SK-N-SH (cell line): ENCODE measurements at regions not wholly inside any gene's neighbourhood (a gene's known extent, or its start where the extent isn't known, plus 50 kb on each side); places are given as distances from the start of the nearest gene placed in this dataset.
"Not testable (repeated sequence)": the region's sequence is repeated elsewhere in the genome, so short reads cannot be mapped to it uniquely, and the experiment has no call there.

ENCODE experiments used
- CTCF ChIA-PET: fragments of 300-600, 350-600 bp; formaldehyde crosslinking; extraction: SDS; loops from one replicate; lab custom pipeline; 2021; lab: Yijun Ruan, JAX
- POLR2A ChIA-PET: fragments of 350-600 bp; sonication (Branson Sonifier 250); formaldehyde crosslinking; extraction: SDS; loops from one replicate; lab custom pipeline; 2020; ENCODE audit warnings: antibody characterized with exemption, inconsistent platforms; lab: Yijun Ruan, JAX
- DNase-seq: peaks from one replicate; pipeline ENCODE4 v3.0.0; 2012
- H2AFZ ChIP-seq: fragments of 200-600 bp; sonication (generic); 2 replicates; pipeline ENCODE4 v1.8.1; 2016; ENCODE audit warnings: antibody characterized with exemption, mild to moderate bottlenecking, low read depth
- H3F3A ChIP-seq: fragments of 200-600 bp; sonication (generic); replicated peaks from 2 replicates; pipeline ENCODE3; 2016; ENCODE audit warnings: antibody characterized with exemption, mild to moderate bottlenecking; ENCODE audit not compliant: insufficient read depth
- H3K27ac ChIP-seq, 2 experiments: fragments of 200-500 bp in 1 of 2; fragments of 200-600 bp in 1 of 2; sonication (Bioruptor generic) in 1 of 2; sonication (generic), shearing (Covaris generic) in 1 of 2; 2 replicates each; pipeline versions ENCODE4 v1.5.1 to v1.6.1; 2014 to 2016; ENCODE audit warnings: low read depth in 2 of 2, inconsistent platforms in 1 of 2, low read length in 1 of 2, mild to moderate bottlenecking in 1 of 2, mixed read lengths in 1 of 2
- H3K27me3 ChIP-seq: fragments of 200-600 bp; sonication (generic), shearing (Covaris generic); 2 replicates; pipeline ENCODE4 v1.6.1; 2016; ENCODE audit warnings: mixed run types; ENCODE audit not compliant: insufficient read depth
- H3K36me3 ChIP-seq, 2 experiments: fragments of 200-500 bp in 1 of 2; fragments of 200-600 bp in 1 of 2; sonication (Bioruptor generic) in 1 of 2; sonication (generic) in 1 of 2; replicated peaks in 1 of 2; 2 replicates each; pipeline versions ENCODE3 to v1.5.1; 2014 to 2016; ENCODE audit warnings: low read length in 1 of 2, mild to moderate bottlenecking in 1 of 2; ENCODE audit not compliant: insufficient read depth in 2 of 2, control insufficient read depth in 1 of 2
- H3K4me1 ChIP-seq, 2 experiments: fragments of 200-500 bp in 1 of 2; fragments of 200-600 bp in 1 of 2; sonication (Bioruptor generic) in 1 of 2; sonication (generic), shearing (Covaris generic) in 1 of 2; 2 replicates each; pipeline versions ENCODE4 v1.5.1 to v1.6.1; 2014 to 2016; ENCODE audit warnings: low read depth in 1 of 2, low read length in 1 of 2, mixed run types in 1 of 2; ENCODE audit not compliant: insufficient read depth in 2 of 2, control insufficient read depth in 1 of 2
- H3K4me2 ChIP-seq: fragments of 200-600 bp; sonication (generic), shearing (Covaris generic); 2 replicates; pipeline ENCODE4 v1.6.1; 2017; ENCODE audit warnings: mixed run types
- H3K4me3 ChIP-seq, 2 experiments: fragments of 200-500 bp in 1 of 2; fragments of 200-600 bp in 1 of 2; sonication (Bioruptor generic) in 1 of 2; sonication (generic), shearing (Covaris generic) in 1 of 2; 2 replicates each; pipeline versions ENCODE4 v1.5.1 to v1.8.1; 2014 to 2016; ENCODE audit warnings: low read depth in 2 of 2, inconsistent platforms in 1 of 2, low read length in 1 of 2, mild to moderate bottlenecking in 1 of 2, mixed read lengths in 1 of 2, moderate library complexity in 1 of 2
- H3K79me2 ChIP-seq: fragments of 200-600 bp; sonication (generic); 2 replicates; pipeline ENCODE4 v1.8.1; 2017; ENCODE audit warnings: mild to moderate bottlenecking; ENCODE audit not compliant: insufficient read depth
- H3K9ac ChIP-seq: fragments of 200-600 bp; sonication (generic); 2 replicates; pipeline ENCODE4 v1.6.1; 2017; ENCODE audit warnings: mixed run types
- H3K9me2 ChIP-seq: fragments of 200-600 bp; sonication (generic); 2 replicates; pipeline ENCODE4 v1.6.1; 2017; ENCODE audit warnings: mixed run types
- H3K9me3 ChIP-seq: fragments of 200-600 bp; sonication (generic); 2 replicates; pipeline ENCODE4 v1.6.1; 2017; ENCODE audit warnings: mixed run types, mild to moderate bottlenecking, moderate library complexity
- H4K20me1 ChIP-seq: fragments of 200-600 bp; sonication (generic); 2 replicates; pipeline ENCODE4 v1.6.1; 2017; ENCODE audit warnings: mild to moderate bottlenecking, mixed run types; ENCODE audit not compliant: insufficient read depth
- FOSL2 ChIP-seq: IDR thresholded peaks from 2 replicates; pipeline ENCODE4 v1.4.0; 2012; ENCODE audit warnings: low read depth, mild to moderate bottlenecking, moderate library complexity, borderline replicate concordance
- JUND ChIP-seq: IDR thresholded peaks from 2 replicates; pipeline ENCODE4 v1.4.0; 2012
- MXI1 ChIP-seq: IDR thresholded peaks from 2 replicates; pipeline ENCODE4 v1.6.1; 2012; ENCODE audit warnings: mild to moderate bottlenecking, low read depth, low read length, improper control_type of control experiment
- NFIC ChIP-seq: IDR thresholded peaks from 2 replicates; pipeline ENCODE4 v1.4.0; 2012; ENCODE audit warnings: borderline replicate concordance
- RAD21 ChIP-seq: IDR thresholded peaks from 2 replicates; pipeline ENCODE4 v1.6.1; 2012; ENCODE audit warnings: mild to moderate bottlenecking, low read length
- RCOR1 ChIP-seq: fragments of 150-350 bp; IDR thresholded peaks from 2 replicates; pipeline ENCODE4 v1.6.1; 2017; ENCODE audit warnings: antibody characterized with exemption, low read length
- RFX5 ChIP-seq: IDR thresholded peaks from 2 replicates; pipeline ENCODE4 v1.6.1; 2012; ENCODE audit warnings: mild to moderate bottlenecking, improper control_type of control experiment, low read length
- SMC3 ChIP-seq: IDR thresholded peaks from 2 replicates; pipeline ENCODE4 v1.6.1; 2012; ENCODE audit warnings: low read depth, low read length, improper control_type of control experiment
- TCF12 ChIP-seq: IDR thresholded peaks from 2 replicates; pipeline ENCODE4 v1.4.0; 2012
- TEAD4 ChIP-seq: IDR thresholded peaks from 2 replicates; pipeline ENCODE4 v1.4.0; 2012; ENCODE audit warnings: mild to moderate bottlenecking, borderline replicate concordance; ENCODE audit not compliant: insufficient read depth
- WGBS: methylation state at CpG from one replicate; pipeline ENCODE4 v1.1.6; 2017; ENCODE audit warnings: low lambda C conversion rate; 5-methylcytosine and 5-hydroxymethylcytosine counted together
- TF ChIP-seq, protein P1 (sequence below): fragments of 200-600 bp; sonication (generic); IDR thresholded peaks from 2 replicates; pipeline ENCODE4 v1.6.1; 2017; ENCODE audit warnings: antibody characterized with exemption, mild to moderate bottlenecking, moderate library complexity
- TF ChIP-seq, protein P2 (sequence below): IDR thresholded peaks from 2 replicates; pipeline ENCODE4; 2012
- TF ChIP-seq, protein P3 (sequence below): IDR thresholded peaks from 2 replicates; pipeline ENCODE4 v1.4.0; 2012; ENCODE audit warnings: low read depth, borderline replicate concordance

DNA sequence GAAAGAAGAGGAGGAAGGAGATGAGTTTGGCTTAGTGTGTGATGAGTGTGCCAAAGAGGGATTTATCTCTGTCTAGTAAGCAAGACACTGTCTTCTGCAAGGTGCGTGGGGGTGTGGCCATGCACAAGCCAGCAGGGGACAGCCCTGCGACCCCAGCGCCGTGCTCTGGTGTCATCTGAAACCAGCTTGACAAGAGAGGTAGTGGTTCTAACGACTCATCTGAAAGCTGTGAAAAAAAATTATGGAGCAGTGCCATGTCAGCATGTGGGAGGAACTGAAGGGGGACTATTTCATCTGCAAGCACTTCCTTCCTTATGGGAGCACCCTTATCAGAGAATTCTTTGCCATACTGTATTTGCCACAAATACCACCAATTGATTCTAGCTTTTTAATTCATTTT is 398.6 kb downstream of the PSAT1 start (continued):
- TF ChIP-seq, protein P1, sequence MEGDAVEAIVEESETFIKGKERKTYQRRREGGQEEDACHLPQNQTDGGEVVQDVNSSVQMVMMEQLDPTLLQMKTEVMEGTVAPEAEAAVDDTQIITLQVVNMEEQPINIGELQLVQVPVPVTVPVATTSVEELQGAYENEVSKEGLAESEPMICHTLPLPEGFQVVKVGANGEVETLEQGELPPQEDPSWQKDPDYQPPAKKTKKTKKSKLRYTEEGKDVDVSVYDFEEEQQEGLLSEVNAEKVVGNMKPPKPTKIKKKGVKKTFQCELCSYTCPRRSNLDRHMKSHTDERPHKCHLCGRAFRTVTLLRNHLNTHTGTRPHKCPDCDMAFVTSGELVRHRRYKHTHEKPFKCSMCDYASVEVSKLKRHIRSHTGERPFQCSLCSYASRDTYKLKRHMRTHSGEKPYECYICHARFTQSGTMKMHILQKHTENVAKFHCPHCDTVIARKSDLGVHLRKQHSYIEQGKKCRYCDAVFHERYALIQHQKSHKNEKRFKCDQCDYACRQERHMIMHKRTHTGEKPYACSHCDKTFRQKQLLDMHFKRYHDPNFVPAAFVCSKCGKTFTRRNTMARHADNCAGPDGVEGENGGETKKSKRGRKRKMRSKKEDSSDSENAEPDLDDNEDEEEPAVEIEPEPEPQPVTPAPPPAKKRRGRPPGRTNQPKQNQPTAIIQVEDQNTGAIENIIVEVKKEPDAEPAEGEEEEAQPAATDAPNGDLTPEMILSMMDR = no peak

DNA sequence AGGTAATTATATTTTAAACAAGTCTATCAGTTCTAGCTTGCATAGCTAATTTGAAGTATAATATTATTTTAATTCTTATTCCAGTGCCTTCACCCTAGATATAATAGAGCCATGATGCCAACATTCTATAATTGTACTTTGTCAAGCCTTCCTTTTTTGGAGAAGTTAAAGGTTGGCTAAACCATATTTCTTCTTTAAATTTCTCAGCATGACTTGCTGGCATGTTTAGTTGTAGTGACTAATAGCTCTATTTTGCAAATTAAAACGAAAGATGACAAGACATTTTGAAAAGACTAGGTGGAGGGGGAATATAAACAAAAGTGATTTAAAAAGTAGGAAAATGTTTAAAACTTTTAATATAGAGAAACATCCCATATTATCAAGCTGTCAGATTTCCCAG is 400.7 kb downstream of the PSAT1 start:
- Histone ChIP-seq H3K9me3 (no peaks in the 10 kb centered on the region), H3F3A (peaks cover 9% of the 10 kb centered on the region), H3K27me3 (no peaks in the 10 kb centered on the region), H3K4me1 (peaks cover 0 to 11% of the 10 kb centered on the region in 2 experiments; a peak in 1 of 4 replicates), H2AFZ (peak overlapping the region; percentile 67; the same call in 1 of the 2 replicates), H3K9ac (no peak overlapping the region), H3K4me2 (no peak overlapping the region), H4K20me1 (no peaks in the 10 kb centered on the region), H3K4me3 (no peak overlapping the region), H3K9me2 (no peaks in the 10 kb centered on the region), H3K79me2 (no peaks in the 10 kb centered on the region), H3K36me3 (no peaks in the 10 kb centered on the region), H3K27ac (peak overlapping the region in 1 of 2 experiments; percentile 49; a peak in 2 of 4 replicates)
- no peak for DNase-seq
- WGBS = 5% methylated on average over 1 of the region's 1 CpG
- ChIA-PET POLR2A (no interaction called here), CTCF (interaction anchor here (1.0 to 1.3 kb wide), 2 partner anchors 12 to 21 kb away, joined by 3 to 6 read pairs; no protein-coding TSS in a partner anchor)
- no peak for TF ChIP-seq RCOR1
- no peak for TF ChIP-seq RFX5
- TF ChIP-seq FOSL2 = peak; percentile 12; the same call in 1 of the 2 replicates
- TF ChIP-seq TCF12 = 0 out of 2 replicates have a peak, but pooled peaks have one; percentile 23
- TF ChIP-seq JUND = peak; percentile 30; the same call in 1 of the 2 replicates
- TF ChIP-seq, protein P2, sequence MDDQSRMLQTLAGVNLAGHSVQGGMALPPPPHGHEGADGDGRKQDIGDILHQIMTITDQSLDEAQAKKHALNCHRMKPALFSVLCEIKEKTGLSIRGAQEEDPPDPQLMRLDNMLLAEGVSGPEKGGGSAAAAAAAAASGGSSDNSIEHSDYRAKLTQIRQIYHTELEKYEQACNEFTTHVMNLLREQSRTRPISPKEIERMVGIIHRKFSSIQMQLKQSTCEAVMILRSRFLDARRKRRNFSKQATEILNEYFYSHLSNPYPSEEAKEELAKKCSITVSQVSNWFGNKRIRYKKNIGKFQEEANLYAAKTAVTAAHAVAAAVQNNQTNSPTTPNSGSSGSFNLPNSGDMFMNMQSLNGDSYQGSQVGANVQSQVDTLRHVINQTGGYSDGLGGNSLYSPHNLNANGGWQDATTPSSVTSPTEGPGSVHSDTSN = peak; percentile 52; the same call in 1 of the 2 replicates
- TF ChIP-seq NFIC = peak; percentile 21; the same call in 1 of the 2 replicates

DNA sequence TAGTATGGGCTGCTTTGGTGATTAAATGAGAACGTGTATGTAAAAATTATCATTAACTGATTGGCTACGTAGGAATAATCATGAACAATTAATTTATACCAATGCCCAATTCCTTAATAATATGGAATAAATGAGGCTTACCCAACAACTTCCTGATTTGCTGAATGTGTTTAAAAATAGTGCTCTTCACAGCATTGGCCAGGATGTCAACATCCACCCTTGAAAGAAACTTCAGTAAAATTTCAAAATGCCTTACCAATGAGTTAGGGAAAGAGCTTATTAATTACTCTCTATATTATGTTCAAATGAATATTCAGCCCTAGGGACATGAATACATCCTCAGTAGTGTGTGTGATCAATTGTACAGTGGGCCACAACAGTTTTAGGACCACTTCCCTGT is 401.4 kb downstream of the PSAT1 start:
- Histone ChIP-seq H3K4me1 (peaks cover 0 to 6% of the 10 kb centered on the region in 2 experiments; a peak in 1 of 4 replicates), H3K79me2 (no peaks in the 10 kb centered on the region), H3K9me3 (no peaks in the 10 kb centered on the region), H3K4me2 (no peak overlapping the region), H4K20me1 (no peaks in the 10 kb centered on the region), H3K9me2 (no peaks in the 10 kb centered on the region), H3F3A (peaks cover 9% of the 10 kb centered on the region), H3K4me3 (no peak overlapping the region), H3K36me3 (no peaks in the 10 kb centered on the region), H3K27me3 (no peaks in the 10 kb centered on the region), H2AFZ (peak overlapping the region; percentile 26; the same call in 1 of the 2 replicates), H3K9ac (no peak overlapping the region), H3K27ac (peak overlapping the region in 1 of 2 experiments; percentile 49; a peak in 2 of 4 replicates)
- POLR2A ChIA-PET = no interaction called here
- CTCF ChIA-PET = interaction anchor here (1.0 to 1.3 kb wide), 2 partner anchors 13 to 20 kb away, joined by 3 to 6 read pairs; no protein-coding TSS in a partner anchor
- no peak for TF ChIP-seq RAD21
- TF ChIP-seq, protein P3, sequence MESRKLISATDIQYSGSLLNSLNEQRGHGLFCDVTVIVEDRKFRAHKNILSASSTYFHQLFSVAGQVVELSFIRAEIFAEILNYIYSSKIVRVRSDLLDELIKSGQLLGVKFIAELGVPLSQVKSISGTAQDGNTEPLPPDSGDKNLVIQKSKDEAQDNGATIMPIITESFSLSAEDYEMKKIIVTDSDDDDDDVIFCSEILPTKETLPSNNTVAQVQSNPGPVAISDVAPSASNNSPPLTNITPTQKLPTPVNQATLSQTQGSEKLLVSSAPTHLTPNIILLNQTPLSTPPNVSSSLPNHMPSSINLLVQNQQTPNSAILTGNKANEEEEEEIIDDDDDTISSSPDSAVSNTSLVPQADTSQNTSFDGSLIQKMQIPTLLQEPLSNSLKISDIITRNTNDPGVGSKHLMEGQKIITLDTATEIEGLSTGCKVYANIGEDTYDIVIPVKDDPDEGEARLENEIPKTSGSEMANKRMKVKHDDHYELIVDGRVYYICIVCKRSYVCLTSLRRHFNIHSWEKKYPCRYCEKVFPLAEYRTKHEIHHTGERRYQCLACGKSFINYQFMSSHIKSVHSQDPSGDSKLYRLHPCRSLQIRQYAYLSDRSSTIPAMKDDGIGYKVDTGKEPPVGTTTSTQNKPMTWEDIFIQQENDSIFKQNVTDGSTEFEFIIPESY = no peak
- no peak for TF ChIP-seq SMC3
- TF ChIP-seq MXI1 = no peak
- no peak for TF ChIP-seq TEAD4
- no peak for DNase-seq
- WGBS = 91% methylated on average over 2 of the region's 2 CpGs

DNA sequence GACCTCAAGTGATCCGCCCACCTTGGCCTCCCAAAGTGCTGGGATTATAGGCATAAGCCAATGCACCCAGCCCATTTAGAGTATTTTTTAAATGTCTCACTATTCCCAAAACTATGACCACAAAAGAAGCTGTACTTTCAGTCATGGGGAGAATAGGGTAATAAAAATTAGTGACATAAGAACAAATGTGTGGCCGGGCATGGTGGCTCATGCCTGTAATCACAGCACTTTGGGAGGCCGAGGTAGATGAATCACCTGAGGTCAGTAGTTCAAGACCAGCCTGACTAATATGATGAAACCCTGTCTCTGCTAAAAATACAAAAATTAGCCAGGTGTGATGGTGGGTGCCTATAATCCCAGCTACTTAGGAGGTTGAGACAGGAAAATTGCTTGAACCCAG is 402.3 kb downstream of the PSAT1 start:
- H3F3A ChIP-seq, H3K4me1 ChIP-seq, H3K4me2 ChIP-seq, H3K4me3 ChIP-seq, DNase-seq, H3K9me2 ChIP-seq, H3K36me3 ChIP-seq, POLR2A ChIA-PET, H2AFZ ChIP-seq, H3K9me3 ChIP-seq, H3K27me3 ChIP-seq, H3K27ac ChIP-seq, H3K79me2 ChIP-seq, H3K9ac ChIP-seq, H4K20me1 ChIP-seq: not testable (repeated sequence)
- CTCF ChIA-PET = interaction anchor here (0.7 kb wide), 1 partner anchor 75 kb away, joined by 3 read pairs; no protein-coding TSS in a partner anchor
- 73% methylated on average over 3 of the region's 3 CpGs for WGBS
